ENCODE measurements at regions not wholly inside any gene's neighbourhood (a gene's known extent, or its start where the extent isn't known, plus 50 kb on each side); places are given as distances from the start of the nearest gene placed in this dataset.

DNA sequence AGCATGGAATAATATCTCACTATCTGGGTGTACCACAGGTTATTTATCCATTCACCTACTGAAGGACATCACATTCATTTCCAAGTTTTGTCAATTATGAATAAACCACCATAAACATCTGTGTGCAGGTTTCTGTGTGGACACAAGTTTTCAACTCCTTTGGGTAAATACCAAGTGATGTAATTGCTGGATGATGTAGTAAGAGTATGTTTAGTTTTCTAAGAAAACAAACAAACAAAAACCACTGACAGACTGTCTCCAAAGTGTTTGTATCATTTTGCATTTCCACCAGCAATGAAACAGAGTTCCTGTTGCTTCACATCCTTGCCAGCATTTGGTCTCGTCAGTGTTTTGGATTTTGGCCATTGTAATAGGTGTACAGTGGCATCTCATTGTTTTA lies 435.7 kb upstream of the PROX1 start:
- TF ChIP-seq, protein P1, sequence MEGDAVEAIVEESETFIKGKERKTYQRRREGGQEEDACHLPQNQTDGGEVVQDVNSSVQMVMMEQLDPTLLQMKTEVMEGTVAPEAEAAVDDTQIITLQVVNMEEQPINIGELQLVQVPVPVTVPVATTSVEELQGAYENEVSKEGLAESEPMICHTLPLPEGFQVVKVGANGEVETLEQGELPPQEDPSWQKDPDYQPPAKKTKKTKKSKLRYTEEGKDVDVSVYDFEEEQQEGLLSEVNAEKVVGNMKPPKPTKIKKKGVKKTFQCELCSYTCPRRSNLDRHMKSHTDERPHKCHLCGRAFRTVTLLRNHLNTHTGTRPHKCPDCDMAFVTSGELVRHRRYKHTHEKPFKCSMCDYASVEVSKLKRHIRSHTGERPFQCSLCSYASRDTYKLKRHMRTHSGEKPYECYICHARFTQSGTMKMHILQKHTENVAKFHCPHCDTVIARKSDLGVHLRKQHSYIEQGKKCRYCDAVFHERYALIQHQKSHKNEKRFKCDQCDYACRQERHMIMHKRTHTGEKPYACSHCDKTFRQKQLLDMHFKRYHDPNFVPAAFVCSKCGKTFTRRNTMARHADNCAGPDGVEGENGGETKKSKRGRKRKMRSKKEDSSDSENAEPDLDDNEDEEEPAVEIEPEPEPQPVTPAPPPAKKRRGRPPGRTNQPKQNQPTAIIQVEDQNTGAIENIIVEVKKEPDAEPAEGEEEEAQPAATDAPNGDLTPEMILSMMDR (IDR thresholded peaks at IDR 0.05 in 8 of 11, conservative IDR thresholded peaks at IDR 0.05 in 3 of 11), result no peak
- TF ChIP-seq POLR2AphosphoS5 (IDR thresholded peaks at IDR 0.05) (no peak), POLR2A (IDR thresholded peaks at IDR 0.05) (no peak)
